HCT116 (cell line): ENCODE measurements at regions not wholly inside any gene's neighbourhood (a gene's known extent, or its start where the extent isn't known, plus 50 kb on each side); places are given as distances from the start of the nearest gene placed in this dataset.

Source experiments
- ATAC-seq: fragments of 200-7000 bp; cut with Tn5 transposase; 2 replicates; pipeline ENCODE4 v1.9.1; 2020; ENCODE audit warnings: mild to moderate bottlenecking, moderate library complexity
- BruUV-seq: library from RNA; stranded (reverse); fragments of 400-500 nt; replicated peaks from 2 replicates; lab custom pipeline; 2021; lab: Mats Ljungman, UMichigan
- CTCF ChIA-PET: fragments of 300-600 bp; sonication (Branson Sonifier 250); formaldehyde crosslinking; loops from one replicate; lab custom pipeline; 2021; ENCODE audit warnings: antibody characterized with exemption; lab: Charles Lee
- POLR2A ChIA-PET: fragments of 300-600, 350-600 bp; sonication (Branson Sonifier 250); formaldehyde crosslinking; loops from one replicate; lab custom pipeline; 2021; ENCODE audit warnings: antibody characterized with exemption; lab: Charles Lee
- RAD21 ChIA-PET, 2 experiments: fragments of 300-600 bp; sonication (Branson Sonifier 250); formaldehyde crosslinking; loops; one replicate each; lab custom pipeline; 2023; ENCODE audit warnings: low total read pairs in 2 of 2; ENCODE audit not compliant: uncharacterized antibody in 2 of 2, unreplicated experiment in 2 of 2, low non-redundant PET in 1 of 2; lab: Charles Lee
- DNase-seq: peaks from one replicate; pipeline ENCODE4 v3.0.0-alpha.2; 2010; ENCODE audit warnings: low read depth, low spot score
- H2AFZ ChIP-seq: fragments of 200-600 bp; shearing (Covaris generic), sonication (generic); 2 replicates; pipeline ENCODE4 v1.6.1; 2017; ENCODE audit warnings: low read depth, mixed run types, mixed read lengths, antibody characterized with exemption, low read length; ENCODE audit not compliant: poor library complexity, severe bottlenecking
- H3K27ac ChIP-seq: 2 replicates; pipeline ENCODE4 v1.5.1; 2012; ENCODE audit warnings: low read depth, low read length
- H3K27me3 ChIP-seq: fragments of 200-600 bp; sonication (generic); 2 replicates; pipeline ENCODE4 v1.6.1; 2016; ENCODE audit warnings: mixed run types, low read length, mixed read lengths; ENCODE audit not compliant: insufficient read depth
- H3K36me3 ChIP-seq, 2 experiments: fragments of 200-500 bp in 1 of 2; fragments of 200-600 bp in 1 of 2; sonication (Bioruptor generic) in 1 of 2; sonication (generic) in 1 of 2; 2 replicates each; pipeline versions ENCODE4 v1.5.1 to v1.6.1; 2014 to 2016; ENCODE audit warnings: low read length in 2 of 2, inconsistent platforms in 1 of 2, mixed read lengths in 1 of 2, mixed run types in 1 of 2; ENCODE audit not compliant: insufficient read depth in 2 of 2, control insufficient read depth in 1 of 2
- H3K4me1 ChIP-seq, 2 experiments: fragments of 200-600 bp in 1 of 2; sonication (generic) in 1 of 2; 2 replicates each; pipeline versions ENCODE4 v1.5.1 to v1.6.1; 2012 to 2017; ENCODE audit warnings: low read length in 2 of 2, inconsistent platforms in 1 of 2, mild to moderate bottlenecking in 1 of 2, mixed read lengths in 1 of 2, mixed run types in 1 of 2, moderate library complexity in 1 of 2; ENCODE audit not compliant: insufficient read depth in 2 of 2, control insufficient read depth in 1 of 2
- H3K4me2 ChIP-seq: fragments of 200-600 bp; sonication (generic); 2 replicates; pipeline ENCODE4 v1.6.1; 2017; ENCODE audit warnings: mixed run types, low read length, mixed read lengths
- H3K4me3 ChIP-seq, 2 experiments: fragments of 200-600 bp in 1 of 2; sonication (generic) in 1 of 2; replicated peaks in 1 of 2; 2 replicates each; pipeline ENCODE4 v1.5.1; 2011 to 2016; ENCODE audit warnings: low read length in 2 of 2, control low read depth in 1 of 2, low read depth in 1 of 2, mild to moderate bottlenecking in 1 of 2, mixed read lengths in 1 of 2, mixed run types in 1 of 2
- H3K79me2 ChIP-seq: fragments of 200-600 bp; sonication (generic); 2 replicates; pipeline ENCODE4 v1.6.1; 2017; ENCODE audit warnings: mild to moderate bottlenecking, mixed run types, low read length, moderate library complexity, mixed read lengths; ENCODE audit not compliant: insufficient read depth
- H3K9ac ChIP-seq: fragments of 200-600 bp; sonication (generic); 2 replicates; pipeline ENCODE4 v1.6.1; 2016; ENCODE audit warnings: low read length, mixed read lengths
- H3K9me2 ChIP-seq: fragments of 200-600 bp; sonication (generic), shearing (Covaris generic); 2 replicates; pipeline ENCODE4 v1.6.1; 2017; ENCODE audit warnings: mixed run types, mild to moderate bottlenecking, moderate library complexity; ENCODE audit not compliant: insufficient read depth
- H3K9me3 ChIP-seq, 2 experiments: fragments of 200-500 bp in 1 of 2; fragments of 200-600 bp in 1 of 2; sonication (Bioruptor generic) in 1 of 2; sonication (generic) in 1 of 2; 2 replicates each; pipeline ENCODE4 v1.6.1; 2014 to 2017; ENCODE audit warnings: low read length in 2 of 2, mixed read lengths in 2 of 2, inconsistent platforms in 1 of 2, low read depth in 1 of 2, mild to moderate bottlenecking in 1 of 2, mixed run types in 1 of 2, moderate library complexity in 1 of 2; ENCODE audit not compliant: control insufficient read depth in 1 of 2, insufficient read depth in 1 of 2
- H4K20me1 ChIP-seq: fragments of 200-600 bp; sonication (generic), shearing (Covaris generic); 2 replicates; pipeline ENCODE4 v1.6.1; 2017; ENCODE audit warnings: mixed run types, mild to moderate bottlenecking, moderate library complexity; ENCODE audit not compliant: insufficient read depth
- CEBPB ChIP-seq: IDR thresholded peaks from 2 replicates; pipeline ENCODE4 v1.6.1; 2012; ENCODE audit warnings: low read depth
- EGR1 ChIP-seq: IDR thresholded peaks from 2 replicates; pipeline ENCODE4 v1.6.1; 2012; ENCODE audit warnings: low read depth
- EZH2 ChIP-seq: fragments of 200-600 bp; sonication (generic); IDR thresholded peaks from 2 replicates; pipeline ENCODE4 v1.6.1; 2017; ENCODE audit warnings: antibody characterized with exemption, mixed run types
- FOSL1 ChIP-seq: IDR thresholded peaks from 2 replicates; pipeline ENCODE4 v1.6.1; 2012; ENCODE audit warnings: low read depth
- ZNF274 ChIP-seq: fragments of 200-500 bp; sonication (Bioruptor generic); IDR thresholded peaks from 2 replicates; pipeline ENCODE4 v1.6.1; 2014; ENCODE audit warnings: mild to moderate bottlenecking, low read depth, low read length, inconsistent platforms
- intact Hi-C: fragments of 100-400 bp; cut with micrococcal nuclease; formaldehyde crosslinking; loops from 2 replicates; pipeline ENCODE4 v1.10.0; 2022
- TF ChIP-seq, protein P1 (sequence below), 3 experiments: fragments of 200-600 bp in 1 of 3; sonication (generic) in 1 of 3; IDR thresholded peaks in 2 of 3; conservative IDR thresholded peaks in 1 of 3; 2 replicates each; pipeline ENCODE4 v1.5.1; 2012 to 2017; ENCODE audit warnings: low read depth in 2 of 3, low read length in 2 of 3, antibody characterized with exemption in 1 of 3, borderline replicate concordance in 1 of 3, control low read depth in 1 of 3, mild to moderate bottlenecking in 1 of 3, mixed read lengths in 1 of 3, mixed run types in 1 of 3, moderate library complexity in 1 of 3; ENCODE audit not compliant: insufficient read depth in 1 of 3

DNA sequence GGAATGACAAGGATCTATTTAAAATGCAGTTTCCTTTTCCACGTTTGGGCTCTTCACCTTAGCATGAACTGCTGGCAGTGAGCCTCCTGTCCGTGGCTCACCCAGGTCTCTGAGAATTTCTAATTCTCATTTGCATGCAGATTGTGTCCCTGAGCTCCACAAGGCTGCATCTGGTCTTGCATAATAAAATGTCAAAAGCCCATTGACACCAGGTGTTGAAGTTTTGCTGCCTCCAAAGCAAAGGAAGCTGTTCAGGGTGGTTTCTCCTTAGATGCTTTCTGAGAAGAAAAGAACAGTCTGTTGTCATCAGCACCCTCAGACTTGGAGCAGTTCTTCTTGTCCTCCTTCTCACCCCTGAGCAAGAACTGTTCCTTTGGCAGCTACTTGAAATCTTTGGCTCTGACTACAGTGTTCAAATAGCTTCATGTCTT, 433.1 kb upstream of the KAZN start:
- ChIA-PET RAD21 (no interaction called here), CTCF (no interaction called here), POLR2A (no interaction called here)
- Histone ChIP-seq H3K36me3 (no peaks in the 10 kb centered on the region), H3K79me2 (no peaks in the 10 kb centered on the region), H3K27me3 (no peaks in the 10 kb centered on the region), H3K9me2 (no peaks in the 10 kb centered on the region), H3K4me3 (no peak overlapping the region), H3K9me3 (no peaks in the 10 kb centered on the region), H3K4me1 (no peaks in the 10 kb centered on the region), H3K4me2 (no peak overlapping the region), H4K20me1 (no peaks in the 10 kb centered on the region), H3K27ac (no peak overlapping the region), H3K9ac (no peak overlapping the region), H2AFZ (no peak overlapping the region)
- ATAC-seq (no peak), DNase-seq (no peak)
- BruUV-seq = no TSS peak
- intact Hi-C loops = no loop called here
- TF ChIP-seq, protein P1, sequence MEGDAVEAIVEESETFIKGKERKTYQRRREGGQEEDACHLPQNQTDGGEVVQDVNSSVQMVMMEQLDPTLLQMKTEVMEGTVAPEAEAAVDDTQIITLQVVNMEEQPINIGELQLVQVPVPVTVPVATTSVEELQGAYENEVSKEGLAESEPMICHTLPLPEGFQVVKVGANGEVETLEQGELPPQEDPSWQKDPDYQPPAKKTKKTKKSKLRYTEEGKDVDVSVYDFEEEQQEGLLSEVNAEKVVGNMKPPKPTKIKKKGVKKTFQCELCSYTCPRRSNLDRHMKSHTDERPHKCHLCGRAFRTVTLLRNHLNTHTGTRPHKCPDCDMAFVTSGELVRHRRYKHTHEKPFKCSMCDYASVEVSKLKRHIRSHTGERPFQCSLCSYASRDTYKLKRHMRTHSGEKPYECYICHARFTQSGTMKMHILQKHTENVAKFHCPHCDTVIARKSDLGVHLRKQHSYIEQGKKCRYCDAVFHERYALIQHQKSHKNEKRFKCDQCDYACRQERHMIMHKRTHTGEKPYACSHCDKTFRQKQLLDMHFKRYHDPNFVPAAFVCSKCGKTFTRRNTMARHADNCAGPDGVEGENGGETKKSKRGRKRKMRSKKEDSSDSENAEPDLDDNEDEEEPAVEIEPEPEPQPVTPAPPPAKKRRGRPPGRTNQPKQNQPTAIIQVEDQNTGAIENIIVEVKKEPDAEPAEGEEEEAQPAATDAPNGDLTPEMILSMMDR (IDR thresholded peaks at IDR 0.05 in 2 of 3, conservative IDR thresholded peaks at IDR 0.05 in 1 of 3; ENCODE audit: borderline replicate concordance in 1 of 3, insufficient read depth in 1 of 3, low read depth in 2 of 3, low read length in 2 of 3) = no peak
- TF ChIP-seq CEBPB (no peak), ZNF274 (no peak)

DNA sequence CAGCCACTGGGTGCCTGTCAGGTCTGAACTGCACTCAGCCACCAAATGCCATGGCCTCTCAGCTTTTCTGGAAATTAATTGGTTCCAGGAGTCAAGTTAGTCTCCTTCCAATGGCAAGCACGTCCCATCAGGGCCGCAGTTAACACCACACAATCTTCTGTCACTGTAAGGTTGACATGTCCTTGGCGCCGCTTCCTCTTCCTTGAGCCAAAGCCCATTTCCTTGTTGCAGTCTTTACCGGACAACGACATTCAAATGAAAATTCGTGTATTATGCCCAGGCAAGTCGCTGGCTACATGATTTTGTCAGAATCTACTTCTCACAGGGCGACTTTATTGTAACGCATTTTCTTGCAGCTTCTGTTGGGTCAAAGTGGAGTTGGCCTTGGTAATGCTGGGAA, 430.6 kb upstream of the KAZN start:
- POLR2A ChIA-PET = no interaction called here
- BruUV-seq = no TSS peak
- Histone ChIP-seq H3K27ac (no peak overlapping the region), H3K27me3 (no peaks in the 10 kb centered on the region), H3K4me1 (no peaks in the 10 kb centered on the region)
- TF ChIP-seq EGR1 (no peak), EZH2 (no peak), FOSL1 (no peak)
- TF ChIP-seq, protein P1 (IDR thresholded peaks at IDR 0.05 in 2 of 3, conservative IDR thresholded peaks at IDR 0.05 in 1 of 3; ENCODE audit: borderline replicate concordance in 1 of 3, insufficient read depth in 1 of 3, low read depth in 2 of 3, low read length in 2 of 3) = no peak
- TF ChIP-seq, all 23 proteins: peak for 0
- no peak overlapping the region for H3K4me2 ChIP-seq
- ChIA-PET CTCF (no interaction called here), RAD21 (no interaction called here)
- ATAC-seq (no peak), DNase-seq (no peak)
- no peak overlapping the region for H3K9ac ChIP-seq
- no peaks in the 10 kb centered on the region for H3K79me2 ChIP-seq
- no peaks in the 10 kb centered on the region for H4K20me1 ChIP-seq
- no peak overlapping the region for H2AFZ ChIP-seq
- intact Hi-C loops = no loop called here
- H3K9me3 ChIP-seq = no peaks in the 10 kb centered on the region
- no peaks in the 10 kb centered on the region for H3K36me3 ChIP-seq
- no peaks in the 10 kb centered on the region for H3K9me2 ChIP-seq
- no peak overlapping the region for H3K4me3 ChIP-seq
